ENCODE measurements at regions not wholly inside any gene's neighbourhood (a gene's known extent, or its start where the extent isn't known, plus 50 kb on each side); places are given as distances from the start of the nearest gene placed in this dataset.

DNA sequence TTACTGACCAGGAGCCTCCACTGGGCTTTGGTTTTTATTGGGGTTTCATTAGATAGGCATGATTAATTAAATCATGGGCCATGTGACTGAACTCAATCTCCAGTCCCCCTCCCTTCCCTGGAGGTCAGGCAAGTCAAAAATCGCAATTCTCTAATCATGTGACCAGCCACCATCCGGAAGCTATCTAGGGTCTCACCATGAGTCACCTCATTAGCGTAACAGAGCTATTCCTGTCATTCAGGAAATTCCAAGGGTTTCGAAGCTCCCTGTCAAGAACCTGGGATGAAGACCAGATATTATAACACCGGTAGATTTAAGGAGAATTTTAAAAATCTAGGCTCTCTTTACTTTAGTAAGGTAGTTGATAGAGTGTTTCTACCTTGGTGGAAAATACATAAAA lies 180.3 kb upstream of the TCF4 start:
- DNase-seq (ENCODE audit: low read depth): peak; percentile 32
- no peak for TF ChIP-seq CTCF (IDR thresholded peaks at IDR 0.05; ENCODE audit: insufficient read depth, low read depth, low read length, missing control alignments)
- H3K4me3 ChIP-seq (ENCODE audit: low read length): no peak overlapping the region

DNA sequence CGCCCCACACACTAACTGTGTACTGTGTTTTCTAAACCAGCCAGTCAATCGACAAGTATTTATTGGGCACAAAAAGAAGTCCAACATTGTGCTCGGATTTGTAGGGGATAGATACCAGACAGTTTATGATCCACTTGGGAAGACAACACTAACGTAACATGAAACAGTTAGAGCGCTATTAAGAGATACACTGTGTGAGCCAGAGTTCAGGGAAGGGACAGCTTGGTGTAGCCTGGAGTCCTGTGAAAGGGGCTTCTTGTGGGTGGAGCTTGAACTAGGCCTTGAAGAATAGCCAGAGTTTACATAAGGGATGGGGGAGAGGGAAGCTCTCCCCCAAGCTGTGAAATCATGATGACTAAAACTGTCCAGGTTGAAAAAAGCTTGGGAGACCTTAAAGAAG lies 176.4 kb upstream of the TCF4 start:
- TF ChIP-seq CTCF (IDR thresholded peaks at IDR 0.05; ENCODE audit: insufficient read depth, low read depth, low read length, missing control alignments): no peak
- no peak overlapping the region for H3K4me3 ChIP-seq (ENCODE audit: low read length)
- DNase-seq (ENCODE audit: low read depth): no peak

GRCh38 chr18:55763805-55764204 lies 175.8 kb upstream of the TCF4 start:
- TF ChIP-seq CTCF (IDR thresholded peaks at IDR 0.05; ENCODE audit: insufficient read depth, low read depth, low read length, missing control alignments): no peak
- no peak overlapping the region for H3K4me3 ChIP-seq (ENCODE audit: low read length)
- DNase-seq (ENCODE audit: low read depth): no peak

DNA sequence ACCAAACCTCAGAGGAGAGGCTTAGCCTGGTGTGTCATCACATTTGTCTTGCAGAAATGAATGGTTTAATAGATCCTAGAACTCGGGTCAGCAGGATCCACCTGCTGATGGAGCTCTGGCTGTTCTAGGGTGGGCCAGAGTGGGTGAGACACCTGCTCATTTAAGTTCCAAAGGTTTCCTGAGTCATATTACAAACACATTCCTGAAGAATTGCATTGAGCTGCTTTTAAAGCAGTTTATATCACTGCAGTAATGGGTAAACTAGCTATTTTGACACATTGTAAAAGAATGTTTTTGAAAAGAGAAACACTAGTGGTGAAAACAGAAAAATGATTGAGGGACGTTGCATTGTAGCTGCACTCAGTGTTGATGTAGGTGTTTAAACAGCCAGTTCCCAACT lies 175.3 kb upstream of the TCF4 start:
- TF ChIP-seq CTCF (IDR thresholded peaks at IDR 0.05; ENCODE audit: insufficient read depth, low read depth, low read length, missing control alignments): no peak
- peak; percentile 60 for DNase-seq (ENCODE audit: low read depth)
- H3K4me3 ChIP-seq (ENCODE audit: low read length): no peak overlapping the region

DNA sequence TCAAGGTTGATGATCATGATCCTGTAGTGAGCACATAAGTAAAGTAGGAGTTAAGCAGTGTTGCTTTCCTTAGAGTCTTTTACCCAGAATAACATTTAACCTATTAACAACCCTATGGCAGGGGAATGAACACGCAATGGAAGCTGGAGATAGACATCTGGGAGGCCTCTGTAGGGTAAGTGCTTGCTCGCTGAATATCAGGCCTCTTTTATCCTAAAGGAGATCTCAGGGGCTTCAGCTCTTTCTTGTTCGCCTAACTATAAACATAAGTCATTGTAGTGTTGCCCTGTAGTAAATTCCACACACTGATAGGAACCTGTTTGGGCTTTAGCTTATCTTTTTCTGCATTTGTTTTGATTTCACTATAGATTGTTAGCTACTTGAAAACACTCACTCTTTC lies 174.4 kb upstream of the TCF4 start:
- DNase-seq (ENCODE audit: low read depth): no peak
- H3K4me3 ChIP-seq (ENCODE audit: low read length): no peak overlapping the region
- no peak for TF ChIP-seq CTCF (IDR thresholded peaks at IDR 0.05; ENCODE audit: insufficient read depth, low read depth, low read length, missing control alignments)

- no peak for TF ChIP-seq CTCF (IDR thresholded peaks at IDR 0.05; ENCODE audit: insufficient read depth, low read depth, low read length, missing control alignments)
- peak; percentile 95 for DNase-seq (ENCODE audit: low read depth)
- H3K4me3 ChIP-seq (ENCODE audit: low read length): no peak overlapping the region
These were observed 165.8 kb upstream of the TCF4 start for GRCh38 chr18:55753643-55754263.

GRCh38 chr18:55751476-55751875 lies 163.5 kb upstream of the TCF4 start:
- no peak overlapping the region for H3K4me3 ChIP-seq (ENCODE audit: low read length)
- no peak for DNase-seq (ENCODE audit: low read depth)
- TF ChIP-seq CTCF (IDR thresholded peaks at IDR 0.05; ENCODE audit: insufficient read depth, low read depth, low read length, missing control alignments): no peak
